IPS-11a (cell line): ENCODE measurements at regions not wholly inside any gene's neighbourhood (a gene's known extent, or its start where the extent isn't known, plus 50 kb on each side); places are given as distances from the start of the nearest gene placed in this dataset.

Experiments
- H3K4me3 ChIP-seq: one replicate; pipeline ENCODE4 v1.5.1; 2013; ENCODE audit warnings: low read depth, low read length, control low read depth

DNA sequence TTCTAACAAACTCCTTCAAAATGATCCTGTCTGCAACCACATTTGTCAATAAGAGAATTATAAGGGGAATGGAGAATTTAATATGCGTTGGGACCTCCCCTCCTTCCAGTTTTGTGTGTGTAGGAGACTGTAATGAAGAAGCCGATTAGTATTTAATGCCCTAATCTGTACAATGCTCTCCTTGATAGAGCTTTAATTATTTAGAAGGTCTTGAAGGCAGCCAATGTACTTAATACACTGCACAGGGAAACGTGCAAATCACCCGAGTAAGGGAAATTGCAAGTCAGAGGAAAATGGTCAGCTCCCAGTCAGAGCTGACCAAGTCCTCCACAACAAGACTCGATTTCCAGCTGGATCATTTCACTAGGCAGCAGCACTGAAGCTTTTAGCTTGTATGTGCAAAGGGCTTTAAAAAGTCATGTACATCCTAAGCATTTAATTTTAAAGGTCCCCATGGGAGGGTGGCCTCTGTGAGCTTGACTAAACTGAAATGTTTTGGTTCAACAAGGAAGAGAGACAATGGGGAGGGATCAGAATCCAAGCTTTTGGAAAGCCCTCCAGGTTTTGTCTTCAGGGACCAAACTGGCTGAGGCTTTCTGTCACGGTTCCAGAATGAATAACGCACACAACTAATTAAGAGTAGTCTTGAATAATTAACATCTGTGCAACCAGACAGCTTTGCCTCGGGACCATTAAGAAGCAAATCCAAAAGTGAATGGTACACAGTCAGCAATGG, 159.8 kb upstream of the MITF start:
- no peak overlapping the region for H3K4me3 ChIP-seq

DNA sequence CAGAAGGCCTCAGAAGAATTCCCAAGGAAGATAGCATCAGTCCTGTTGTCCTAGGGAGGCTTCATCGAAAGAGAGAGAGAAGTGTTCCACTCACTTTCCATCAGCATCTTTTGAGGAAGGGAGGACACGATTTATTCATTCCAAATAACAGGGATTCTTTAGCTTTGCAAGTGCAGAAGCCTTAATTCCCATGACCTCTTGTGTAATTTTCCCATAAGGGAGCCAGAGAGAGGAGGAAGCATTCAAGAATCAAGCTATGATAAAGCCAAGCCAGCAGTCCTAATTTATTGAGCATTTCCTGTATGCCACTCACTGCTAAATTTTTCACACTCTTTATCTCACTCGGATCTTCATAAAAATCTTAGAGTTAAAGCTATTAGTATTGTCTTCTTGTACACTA, 169.7 kb upstream of the MITF start:
- no peak overlapping the region for H3K4me3 ChIP-seq

DNA sequence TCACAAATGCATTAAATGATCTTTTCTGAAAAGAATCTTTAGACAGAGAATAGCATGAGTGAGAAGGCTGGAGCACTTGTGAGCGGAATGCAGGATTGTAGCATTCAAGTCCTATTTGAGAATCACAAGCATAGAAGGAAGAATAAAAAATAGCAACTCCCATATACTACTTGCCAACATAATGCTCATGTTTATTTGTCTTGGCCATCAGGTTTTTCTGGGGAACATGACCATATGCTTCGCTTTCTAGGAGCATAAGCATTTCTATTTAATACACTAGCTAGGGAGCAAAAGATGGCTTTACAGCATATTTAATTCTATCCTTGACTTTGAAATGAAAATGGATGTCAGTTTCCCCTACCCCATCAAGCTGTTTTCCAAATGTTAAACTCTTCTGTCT, 170.3 kb upstream of the MITF start:
- no peak overlapping the region for H3K4me3 ChIP-seq

DNA sequence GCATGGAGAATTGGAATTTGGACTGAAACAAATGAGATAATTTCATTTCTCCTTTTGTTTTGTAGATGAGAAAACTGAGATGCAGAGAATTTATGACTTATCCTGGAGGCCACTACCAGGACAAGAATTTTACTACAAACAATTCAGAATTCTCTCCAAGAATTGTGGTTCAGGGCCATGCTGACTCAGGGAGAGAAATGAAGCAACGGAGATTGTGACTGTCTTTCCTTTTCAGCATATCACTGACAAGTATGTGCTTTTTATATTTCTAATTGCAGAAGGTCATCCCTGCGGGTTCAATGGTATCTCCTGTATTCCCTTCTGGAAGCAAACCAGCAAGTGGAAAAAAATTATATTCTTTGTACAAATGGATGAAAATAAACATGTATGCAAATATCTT, 170.8 kb upstream of the MITF start:
- no peak overlapping the region for H3K4me3 ChIP-seq

DNA sequence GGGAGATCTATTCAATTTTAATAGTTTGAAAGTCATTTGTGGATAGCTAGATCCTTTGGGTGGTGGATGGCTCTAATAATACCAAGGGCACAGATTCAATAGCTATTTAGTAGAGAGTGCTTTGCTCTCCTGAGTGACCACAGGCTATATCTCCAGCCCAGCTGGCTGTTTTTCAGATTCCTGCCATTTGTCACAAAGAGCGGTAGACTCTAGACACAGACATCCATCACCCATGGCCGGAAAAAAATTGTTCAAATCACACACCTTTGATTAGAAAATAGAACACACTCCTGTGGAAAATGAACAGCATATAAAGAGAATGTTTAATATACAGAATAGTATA, 171.6 kb upstream of the MITF start:
- no peak overlapping the region for H3K4me3 ChIP-seq

DNA sequence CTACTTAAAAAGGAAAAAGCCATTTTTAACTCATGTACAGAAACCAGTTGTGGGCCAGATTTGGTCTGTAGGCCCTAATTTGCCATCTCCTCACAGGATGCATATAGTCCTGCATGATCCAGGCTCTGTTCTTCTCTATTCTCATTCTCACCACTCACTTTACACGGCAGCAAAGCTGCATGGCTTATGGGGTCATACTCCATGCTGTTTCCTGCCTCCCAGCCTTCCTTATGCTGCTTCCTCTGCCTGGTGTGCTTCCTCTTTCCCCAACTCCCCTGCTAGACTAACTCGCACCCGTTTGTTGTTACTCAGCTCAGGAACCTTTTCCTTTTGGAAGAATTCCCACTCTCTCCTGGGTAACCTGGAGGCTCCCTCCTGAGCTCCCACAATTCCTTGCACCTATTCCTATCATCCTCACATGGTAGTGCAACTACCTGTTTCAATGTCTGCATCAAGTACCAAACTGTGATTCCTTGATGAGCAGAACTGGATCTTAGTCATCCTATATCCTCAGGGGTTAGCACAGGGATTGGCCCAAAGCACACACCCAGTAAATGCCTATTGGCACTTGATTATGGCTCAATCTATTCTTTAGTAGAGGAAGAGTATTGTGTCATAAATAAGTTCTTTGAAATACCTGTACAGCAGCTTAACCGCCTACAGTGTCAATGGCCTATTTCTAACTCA, 172.1 kb upstream of the MITF start:
- H3K4me3 ChIP-seq, result no peak overlapping the region

DNA sequence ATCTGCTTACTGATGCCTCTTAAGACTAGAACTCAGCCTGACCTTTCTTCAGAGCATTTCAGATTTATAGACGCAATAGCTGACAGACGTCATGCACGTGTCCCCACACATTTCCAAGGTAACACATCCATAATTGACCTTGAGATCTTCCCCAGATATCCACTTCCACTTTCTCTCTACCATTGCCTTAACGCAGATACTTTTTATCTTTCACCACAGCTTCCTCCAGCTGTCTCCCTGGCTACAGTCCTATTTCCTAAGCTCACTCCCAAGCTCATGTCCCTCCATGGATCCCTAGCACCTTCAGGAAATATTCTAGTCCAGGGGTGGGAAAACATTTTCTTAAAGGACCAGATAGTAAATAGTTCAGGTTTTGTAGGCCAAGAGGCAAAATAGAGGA, 173.0 kb upstream of the MITF start:
- no peak overlapping the region for H3K4me3 ChIP-seq

DNA sequence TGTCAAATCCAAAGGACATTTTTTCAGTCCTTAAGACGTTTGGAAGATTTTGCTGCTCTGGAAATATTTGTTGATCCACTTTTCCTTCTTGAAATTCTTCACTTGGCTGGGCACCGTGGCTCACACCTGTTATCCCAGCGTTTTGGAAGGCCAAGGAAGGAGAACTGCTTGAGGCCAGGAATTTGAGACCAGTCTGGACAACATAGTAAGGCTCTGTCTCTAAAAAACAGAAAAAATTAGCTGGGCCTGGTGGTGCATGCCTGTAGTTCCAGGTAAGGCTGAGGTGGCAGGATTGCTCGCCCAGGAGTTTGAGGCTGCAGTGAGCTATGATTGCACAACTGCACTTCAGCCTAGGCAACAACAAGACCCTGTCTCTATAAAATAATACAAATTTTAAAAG, 173.9 kb upstream of the MITF start:
- H3K4me3 ChIP-seq, result no peak overlapping the region

DNA sequence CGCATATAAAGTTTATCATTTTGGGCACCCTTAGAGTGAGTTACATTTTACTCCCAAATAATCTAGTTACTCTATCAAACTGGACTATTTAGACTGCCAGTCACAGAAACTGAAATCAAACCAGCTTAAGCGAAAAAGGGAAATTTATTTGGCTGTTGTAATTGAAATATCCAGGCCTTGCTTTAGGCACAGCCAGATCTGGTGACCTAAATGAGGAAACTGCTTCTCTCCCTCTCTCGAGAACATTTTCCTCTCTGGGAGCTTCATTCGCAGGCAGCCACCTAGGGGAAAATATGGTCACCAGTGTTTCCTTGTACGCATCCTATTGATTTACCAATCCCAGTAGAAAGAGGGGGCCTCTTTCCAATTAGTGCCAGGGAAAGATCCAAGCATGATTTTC, 175.3 kb upstream of the MITF start:
- H3K4me3 ChIP-seq, result no peak overlapping the region

DNA sequence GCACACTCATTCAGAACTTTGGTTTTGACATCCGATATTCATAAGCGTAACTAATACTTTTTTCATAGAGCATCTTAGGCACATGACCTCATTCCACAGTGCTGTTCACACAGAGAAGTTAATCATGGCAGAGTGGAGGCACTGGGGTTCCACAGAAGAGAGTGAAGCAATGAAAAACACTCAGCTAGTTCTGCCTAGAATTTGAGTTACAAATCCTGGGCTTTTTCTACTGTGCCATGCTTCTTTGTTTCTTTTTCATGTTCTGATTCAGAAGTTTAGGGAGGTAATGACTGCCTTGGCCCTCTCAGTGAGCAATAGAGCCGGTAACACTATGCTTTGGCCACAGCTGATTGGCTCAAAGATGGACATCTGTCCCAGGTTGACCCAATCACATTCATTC, 176.1 kb upstream of the MITF start:
- no peak overlapping the region for H3K4me3 ChIP-seq

DNA sequence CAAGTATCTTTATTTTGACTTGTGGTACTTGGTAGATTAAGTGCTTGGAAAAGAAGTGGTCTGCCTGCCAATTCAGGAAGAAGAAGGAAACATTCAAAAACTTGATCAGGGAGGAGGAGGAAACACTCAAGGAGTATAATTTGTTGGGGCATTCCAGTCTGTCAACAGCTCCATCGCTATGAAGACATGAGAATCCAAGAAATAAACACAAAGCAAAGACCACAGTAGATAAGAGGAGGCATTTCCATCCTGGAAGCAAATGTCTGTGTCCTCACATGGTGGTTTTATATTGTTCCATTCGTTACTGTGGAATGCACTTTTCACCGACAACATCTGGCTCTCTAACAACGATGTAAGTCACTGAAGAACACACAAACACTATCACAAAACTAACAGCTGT, 176.1 kb upstream of the FRMD4B start:
- H3K4me3 ChIP-seq, result no peak overlapping the region

DNA sequence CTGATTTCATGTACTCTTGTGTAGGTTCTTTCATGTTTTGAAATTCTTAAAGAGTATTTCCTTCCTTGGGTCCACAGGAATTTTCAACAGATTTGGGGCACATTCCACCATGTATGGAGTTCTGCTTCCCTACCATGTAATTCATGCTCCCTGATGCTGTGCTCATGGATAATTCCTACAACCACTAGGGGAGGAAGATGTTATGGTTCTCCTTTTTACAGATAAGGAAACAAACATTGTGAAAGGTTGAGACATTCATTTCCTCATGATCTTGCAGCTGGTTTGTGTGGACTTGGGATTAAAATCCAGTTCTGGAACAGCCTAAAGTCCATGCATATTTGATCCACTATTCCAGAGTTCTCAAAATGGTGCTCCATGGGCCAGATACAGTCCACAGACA, 174.9 kb upstream of the FRMD4B start:
- no peak overlapping the region for H3K4me3 ChIP-seq

DNA sequence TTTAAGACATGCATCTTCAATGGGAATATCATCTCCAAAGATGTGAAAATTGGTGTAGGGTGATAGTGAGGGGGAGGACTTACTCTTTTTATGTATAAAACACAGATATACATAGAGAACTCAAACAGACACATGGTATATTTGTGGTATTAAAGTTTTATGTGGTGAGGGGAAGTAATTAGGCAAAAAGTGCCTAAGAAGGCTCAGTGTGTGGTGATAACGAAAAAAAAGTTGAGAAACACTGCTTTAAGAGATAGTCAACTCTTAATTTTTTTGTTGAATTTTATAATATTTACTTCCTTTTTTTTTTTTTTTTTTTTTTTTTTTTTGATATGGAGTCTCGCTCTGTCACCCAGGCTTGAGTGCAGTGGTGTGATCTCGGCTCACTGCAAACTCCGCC, 174.2 kb upstream of the FRMD4B start:
- H3K4me3 ChIP-seq, result no peak overlapping the region

DNA sequence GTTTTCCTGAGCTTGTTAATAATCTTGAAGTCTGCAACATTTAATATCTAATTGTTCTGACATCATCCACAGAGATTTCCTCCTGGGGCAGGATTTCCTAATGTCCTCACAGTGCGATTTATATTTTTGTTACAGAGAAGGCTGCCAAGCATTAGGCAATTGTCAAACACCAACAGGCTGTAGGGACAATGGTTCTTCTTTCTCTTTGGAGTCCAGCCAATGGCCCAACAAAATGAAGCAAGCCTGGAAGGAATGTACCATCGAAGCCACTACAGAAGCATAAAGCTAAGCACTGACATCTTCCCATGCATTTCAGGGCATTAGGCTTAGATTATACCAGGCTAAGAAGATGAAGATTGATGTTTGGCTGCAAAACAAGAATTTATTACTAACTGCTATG, 173.0 kb upstream of the FRMD4B start:
- H3K4me3 ChIP-seq, result no peak overlapping the region

DNA sequence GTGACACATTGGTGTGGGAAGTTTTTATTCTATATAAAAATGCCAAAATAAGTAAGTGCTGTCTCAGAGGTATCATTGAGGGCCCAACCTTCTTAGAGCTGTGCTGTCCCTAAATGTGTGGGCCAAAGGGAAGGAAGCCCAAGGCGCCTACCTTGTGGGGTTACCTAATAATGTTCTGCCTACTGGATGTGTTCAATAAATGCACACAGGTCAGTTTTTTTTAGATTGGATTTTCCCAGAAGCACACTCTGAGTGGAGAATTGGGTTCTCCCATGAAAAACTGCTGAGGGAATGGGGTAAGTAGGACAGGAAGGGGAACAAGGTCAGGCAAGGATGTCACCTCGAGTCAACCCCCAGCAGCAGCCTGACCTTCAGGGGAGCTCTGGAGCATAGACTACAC, 168.7 kb upstream of the FRMD4B start:
- no peak overlapping the region for H3K4me3 ChIP-seq

DNA sequence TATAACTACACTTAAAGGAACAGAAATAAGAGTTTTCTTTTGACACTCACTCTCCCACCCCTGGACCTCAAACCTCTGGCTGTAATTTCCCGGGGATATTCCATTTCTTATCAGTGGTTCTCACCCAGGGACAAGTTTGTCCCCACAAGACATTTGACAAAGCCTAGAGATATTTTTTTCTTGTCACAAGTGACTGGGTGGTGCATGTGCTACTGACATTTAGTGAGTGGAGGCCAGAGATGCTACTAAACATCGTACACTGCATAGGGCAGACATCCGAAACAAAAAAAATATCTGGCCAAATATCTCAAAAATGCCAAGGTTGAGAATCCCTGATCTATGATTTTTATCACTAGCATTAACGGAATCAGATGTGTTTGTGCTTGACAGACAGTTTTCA, 168.0 kb upstream of the FRMD4B start:
- H3K4me3 ChIP-seq, result no peak overlapping the region

DNA sequence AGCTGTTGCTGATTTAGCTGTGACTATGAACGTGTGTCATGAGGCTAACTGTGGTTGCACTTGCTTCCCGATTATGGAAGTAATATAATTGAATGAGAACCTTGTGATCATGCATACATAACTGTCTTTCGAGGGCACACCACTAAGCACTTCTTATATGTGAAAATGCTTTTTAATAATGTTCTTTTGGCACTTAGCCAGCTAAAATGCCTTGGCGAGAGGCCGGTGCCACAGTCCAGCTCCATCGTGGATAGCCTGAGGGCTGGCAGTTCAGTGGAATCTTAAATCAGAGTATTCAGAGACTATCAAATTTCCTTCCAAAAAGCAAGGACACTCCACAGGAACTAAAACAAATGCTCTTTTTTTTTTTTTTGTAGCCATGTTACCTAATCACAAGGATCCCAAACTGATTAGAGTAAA, 161.6 kb upstream of the FRMD4B start:
- no peak overlapping the region for H3K4me3 ChIP-seq

DNA sequence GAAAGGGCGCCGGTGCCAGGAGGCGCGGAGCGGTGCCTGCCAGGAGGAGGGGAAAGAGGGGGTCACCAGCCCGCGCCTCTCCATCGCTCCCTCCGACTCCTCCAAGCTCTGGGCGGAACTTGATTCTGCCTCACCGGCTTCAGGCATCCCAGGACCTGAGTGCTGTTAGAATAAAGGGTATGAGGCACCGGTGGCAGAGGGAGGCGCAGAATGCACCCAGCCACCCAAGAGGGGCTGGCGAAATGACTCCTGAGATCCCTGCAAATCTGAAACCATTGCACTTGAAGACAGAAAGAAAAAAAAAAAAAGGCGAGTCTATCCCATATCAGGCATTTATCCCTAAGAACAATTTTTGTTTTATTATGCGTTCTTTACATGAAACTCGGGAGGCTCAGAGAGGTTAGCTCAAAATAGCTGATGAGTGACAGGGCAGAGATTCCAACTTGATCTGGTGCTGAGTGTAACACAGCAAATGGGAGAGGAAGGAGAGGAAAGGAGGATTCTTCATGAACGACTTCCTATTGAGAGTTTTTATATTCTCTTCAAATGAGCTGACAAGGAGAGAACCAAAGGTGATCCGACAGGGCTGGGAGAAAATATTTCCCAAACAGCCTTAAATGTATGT, 157.0 kb upstream of the FRMD4B start:
- H3K4me3 ChIP-seq, result peak overlapping the region; percentile 58

DNA sequence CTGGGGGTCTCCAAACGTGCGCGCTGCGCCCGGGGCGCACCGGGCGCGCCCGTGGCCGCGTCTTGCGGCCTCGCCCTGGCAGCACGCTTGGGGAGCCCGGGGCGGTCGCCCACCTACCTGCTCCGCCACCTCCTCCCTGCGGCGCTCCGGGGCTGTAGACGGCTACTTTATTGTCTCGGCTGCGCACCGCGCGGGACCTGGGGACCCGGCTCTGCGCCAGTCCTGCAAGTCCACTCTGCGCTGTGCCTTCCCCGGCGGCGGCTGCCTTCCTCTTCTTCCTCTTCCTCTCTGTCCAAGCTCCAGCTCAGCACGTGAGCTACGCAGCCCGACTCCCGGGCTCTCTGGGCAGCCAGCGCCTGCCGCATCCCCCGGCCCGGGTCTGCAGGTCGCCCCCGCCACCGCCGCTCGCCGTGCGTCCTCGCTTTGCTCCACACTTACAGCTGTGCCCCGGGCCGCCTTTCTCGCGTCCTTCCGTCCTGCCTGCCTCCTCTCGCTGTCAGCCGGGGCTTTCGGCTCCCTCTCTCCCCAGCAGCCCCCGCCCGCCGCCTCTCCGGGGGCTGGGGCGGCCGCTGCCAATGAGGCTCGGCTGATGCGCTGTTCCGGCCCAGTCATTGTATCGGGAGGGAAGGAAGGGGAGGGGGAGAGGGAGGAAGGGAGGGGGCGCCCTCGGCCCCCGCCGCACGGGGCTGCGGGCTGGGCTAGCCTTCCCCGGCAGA, 156.4 kb upstream of the FRMD4B start:
- H3K4me3 ChIP-seq, result peak overlapping the region; percentile 58

DNA sequence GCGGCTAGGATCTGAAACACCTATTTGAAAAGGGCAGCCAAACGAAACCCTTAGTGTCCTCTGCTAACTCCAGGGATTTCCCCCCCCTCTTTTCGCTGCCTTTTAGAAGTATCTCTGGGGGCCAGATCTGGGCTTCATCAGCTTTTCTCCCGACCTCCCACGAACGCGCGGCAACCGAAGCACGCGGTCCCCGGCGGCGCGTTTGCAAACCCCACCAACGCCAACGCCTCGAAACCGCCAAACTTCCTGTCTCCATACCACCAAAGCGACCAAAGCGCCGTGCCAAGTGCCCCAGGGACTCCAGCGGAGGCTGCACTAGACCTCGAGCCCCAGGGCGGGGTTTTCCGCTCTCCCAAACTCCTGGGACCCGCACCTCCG, 155.8 kb upstream of the FRMD4B start:
- H3K4me3 ChIP-seq, result peak overlapping the region; percentile 58

DNA sequence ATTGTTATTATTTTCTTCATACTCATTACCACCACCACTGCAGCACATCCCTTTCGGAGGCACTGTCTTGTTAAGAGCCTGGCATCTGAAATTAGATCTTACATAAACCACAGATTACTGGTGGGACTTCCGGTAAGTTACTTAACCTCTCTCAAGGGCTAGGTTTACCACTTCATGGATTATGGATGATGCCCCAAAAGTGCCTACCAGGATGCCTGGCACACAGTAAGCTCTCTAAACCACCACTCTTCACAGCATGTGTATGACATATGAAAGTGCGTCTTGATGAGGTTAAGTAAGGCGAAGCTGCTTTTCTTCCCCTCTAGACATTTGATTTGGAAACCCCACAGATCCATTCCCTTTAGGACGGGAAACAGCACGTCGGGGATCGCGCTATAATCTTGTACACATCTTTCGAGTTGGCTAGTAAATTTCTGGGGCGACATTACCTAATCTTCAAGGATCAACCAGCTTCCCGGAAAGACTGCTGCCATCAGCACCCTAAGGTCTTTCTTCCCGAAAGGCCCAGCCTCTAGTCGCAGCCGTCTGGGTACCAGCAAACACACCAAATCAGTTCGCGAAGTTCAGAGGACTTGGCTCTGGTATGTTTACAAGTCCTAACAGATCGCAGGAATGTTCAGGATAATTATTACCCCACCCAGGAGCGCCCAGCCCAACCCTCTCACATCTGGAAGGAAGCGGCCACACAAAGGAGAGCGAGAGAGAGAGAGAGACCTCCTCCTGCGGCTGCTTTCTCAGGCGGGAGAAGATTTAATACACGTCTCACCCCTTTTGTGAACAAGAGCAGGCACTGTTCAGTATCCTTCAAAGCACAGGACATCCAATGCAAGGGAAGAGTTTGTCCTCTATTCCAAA, 155.1 kb upstream of the FRMD4B start:
- H3K4me3 ChIP-seq, result no peak overlapping the region
